Fibroblast of lung (primary cell): ENCODE measurements at regions not wholly inside any gene's neighbourhood (a gene's known extent, or its start where the extent isn't known, plus 50 kb on each side); places are given as distances from the start of the nearest gene placed in this dataset.

ENCODE experiments used
- EZH2 ChIP-seq: IDR thresholded peaks from 2 replicates; pipeline ENCODE4 v1.5.1; 2012; ENCODE audit warnings: low read length, control low read depth, mild to moderate bottlenecking; ENCODE audit errors: missing control alignments
- TF ChIP-seq, protein P1 (sequence below), 2 donors: IDR thresholded peaks in 1 of 2; conservative IDR thresholded peaks in 1 of 2; 1 replicate in 1 of 2; 2 replicates in 1 of 2; pipeline ENCODE4 v1.5.1; 2011 to 2012; ENCODE audit warnings: low read length in 2 of 2, control low read depth in 1 of 2, inconsistent platforms in 1 of 2, low read depth in 1 of 2, mild to moderate bottlenecking in 1 of 2

DNA sequence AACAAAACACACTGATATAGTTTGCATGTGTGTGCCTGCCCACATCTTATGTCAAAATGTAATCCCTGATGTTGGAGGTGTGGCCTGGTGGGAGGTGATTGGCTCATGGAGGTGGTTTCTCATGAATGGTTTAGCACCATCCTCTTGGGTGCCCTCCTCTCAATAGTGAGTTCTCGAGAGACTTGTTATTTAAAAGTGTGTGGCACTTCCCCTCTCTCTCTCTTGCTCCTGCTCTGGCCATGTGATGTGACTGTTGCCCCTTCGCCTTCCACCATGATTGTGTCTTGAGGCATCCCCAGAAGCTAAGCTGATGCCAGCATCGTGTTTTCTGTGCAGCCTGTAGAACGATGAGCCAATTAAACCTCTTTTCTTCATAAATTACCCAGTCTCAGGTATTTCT, 454.1 kb upstream of the DCN start:
- no peak for TF ChIP-seq EZH2
- TF ChIP-seq, protein P1, sequence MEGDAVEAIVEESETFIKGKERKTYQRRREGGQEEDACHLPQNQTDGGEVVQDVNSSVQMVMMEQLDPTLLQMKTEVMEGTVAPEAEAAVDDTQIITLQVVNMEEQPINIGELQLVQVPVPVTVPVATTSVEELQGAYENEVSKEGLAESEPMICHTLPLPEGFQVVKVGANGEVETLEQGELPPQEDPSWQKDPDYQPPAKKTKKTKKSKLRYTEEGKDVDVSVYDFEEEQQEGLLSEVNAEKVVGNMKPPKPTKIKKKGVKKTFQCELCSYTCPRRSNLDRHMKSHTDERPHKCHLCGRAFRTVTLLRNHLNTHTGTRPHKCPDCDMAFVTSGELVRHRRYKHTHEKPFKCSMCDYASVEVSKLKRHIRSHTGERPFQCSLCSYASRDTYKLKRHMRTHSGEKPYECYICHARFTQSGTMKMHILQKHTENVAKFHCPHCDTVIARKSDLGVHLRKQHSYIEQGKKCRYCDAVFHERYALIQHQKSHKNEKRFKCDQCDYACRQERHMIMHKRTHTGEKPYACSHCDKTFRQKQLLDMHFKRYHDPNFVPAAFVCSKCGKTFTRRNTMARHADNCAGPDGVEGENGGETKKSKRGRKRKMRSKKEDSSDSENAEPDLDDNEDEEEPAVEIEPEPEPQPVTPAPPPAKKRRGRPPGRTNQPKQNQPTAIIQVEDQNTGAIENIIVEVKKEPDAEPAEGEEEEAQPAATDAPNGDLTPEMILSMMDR (conservative IDR thresholded peaks at IDR 0.05 in 1 of 2, IDR thresholded peaks at IDR 0.05 in 1 of 2; ENCODE audit: low read depth in 1 of 2, low read length in 2 of 2): no peak
